ENCODE measurements at regions not wholly inside any gene's neighbourhood (a gene's known extent, or its start where the extent isn't known, plus 50 kb on each side); places are given as distances from the start of the nearest gene placed in this dataset.
"Not testable (repeated sequence)": the region's sequence is repeated elsewhere in the genome, so short reads cannot be mapped to it uniquely, and the experiment has no call there.

DNA sequence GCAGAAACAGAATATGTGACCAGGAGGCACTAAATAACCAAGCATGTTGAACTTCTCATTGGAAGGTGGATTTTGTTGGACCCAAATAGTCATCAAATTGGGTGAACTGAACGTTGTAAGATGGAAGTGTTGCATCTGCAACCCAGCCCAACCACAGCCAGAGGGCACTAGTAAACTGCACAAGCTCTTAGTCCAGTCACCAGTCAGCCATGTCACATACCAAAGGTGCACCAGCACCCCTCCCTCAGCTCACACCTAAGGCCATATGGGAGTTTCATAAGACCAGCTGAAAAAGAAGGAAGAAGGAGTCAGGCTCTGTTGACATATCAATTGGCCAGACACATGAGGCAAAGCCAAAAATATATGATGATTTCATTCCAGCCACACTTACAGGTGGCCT is 481.7 kb upstream of the NR5A2 start:
- DNase-seq (ENCODE audit: low spot score in 2 of 2) (no peak), ATAC-seq (no peak)
- H3K9me3 Mint-ChIP-seq = peaks cover 0 to 8% of the 10 kb centered on the region in 2 donors
- H3K27ac Mint-ChIP-seq = no peak overlapping the region
- no peaks in the 10 kb centered on the region for H3K36me3 Mint-ChIP-seq

DNA sequence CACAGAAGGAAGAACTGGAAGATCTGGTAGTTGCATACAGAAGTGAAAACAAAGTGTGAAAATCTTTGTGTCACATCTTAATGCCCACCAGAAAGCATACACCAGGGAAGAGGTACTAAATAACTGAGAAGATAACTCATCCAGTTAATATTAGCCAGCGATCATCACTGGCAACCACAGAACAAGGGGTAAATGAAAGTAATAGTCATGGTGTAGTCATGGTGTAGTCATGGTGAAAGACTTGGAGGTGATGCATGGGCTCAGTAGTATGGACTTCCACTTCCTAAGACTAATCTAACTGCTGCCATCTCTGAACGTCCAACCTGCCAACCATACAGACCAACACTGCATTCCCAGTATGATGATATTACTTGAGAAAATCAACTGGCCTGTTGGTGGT is 481.2 kb upstream of the NR5A2 start:
- no peak for DNase-seq (ENCODE audit: low spot score in 2 of 2)
- Mint-ChIP-seq H3K27ac (no peak overlapping the region), H3K36me3 (no peaks in the 10 kb centered on the region), H3K9me3 (peaks cover 0 to 6% of the 10 kb centered on the region in 2 donors)
- peak; percentile 52 to 56 for ATAC-seq

DNA sequence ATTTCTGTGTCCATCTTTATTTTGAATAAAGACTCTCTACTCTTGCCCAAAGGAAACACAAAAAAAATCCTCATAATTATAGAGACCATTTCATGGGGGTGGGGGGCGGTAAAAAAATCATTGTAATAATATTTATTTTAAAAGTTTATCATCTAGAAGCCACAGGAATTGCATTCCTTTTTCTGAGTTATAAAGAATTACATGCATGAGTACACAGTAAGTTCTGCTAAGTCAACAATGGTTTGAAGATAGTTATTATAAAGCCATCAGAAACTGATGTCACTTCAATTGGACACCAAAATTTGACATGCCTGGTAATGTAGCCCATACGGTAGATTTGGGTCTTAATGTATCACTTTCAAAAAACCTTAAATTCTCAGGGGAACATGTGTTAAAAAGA is 478.1 kb upstream of the NR5A2 start:
- H3K9me3 Mint-ChIP-seq = peaks cover 0 to 6% of the 10 kb centered on the region in 2 donors
- no peak overlapping the region for H3K27ac Mint-ChIP-seq
- no peak for ATAC-seq
- no peak for DNase-seq (ENCODE audit: low spot score in 2 of 2)
- no peaks in the 10 kb centered on the region for H3K36me3 Mint-ChIP-seq

DNA sequence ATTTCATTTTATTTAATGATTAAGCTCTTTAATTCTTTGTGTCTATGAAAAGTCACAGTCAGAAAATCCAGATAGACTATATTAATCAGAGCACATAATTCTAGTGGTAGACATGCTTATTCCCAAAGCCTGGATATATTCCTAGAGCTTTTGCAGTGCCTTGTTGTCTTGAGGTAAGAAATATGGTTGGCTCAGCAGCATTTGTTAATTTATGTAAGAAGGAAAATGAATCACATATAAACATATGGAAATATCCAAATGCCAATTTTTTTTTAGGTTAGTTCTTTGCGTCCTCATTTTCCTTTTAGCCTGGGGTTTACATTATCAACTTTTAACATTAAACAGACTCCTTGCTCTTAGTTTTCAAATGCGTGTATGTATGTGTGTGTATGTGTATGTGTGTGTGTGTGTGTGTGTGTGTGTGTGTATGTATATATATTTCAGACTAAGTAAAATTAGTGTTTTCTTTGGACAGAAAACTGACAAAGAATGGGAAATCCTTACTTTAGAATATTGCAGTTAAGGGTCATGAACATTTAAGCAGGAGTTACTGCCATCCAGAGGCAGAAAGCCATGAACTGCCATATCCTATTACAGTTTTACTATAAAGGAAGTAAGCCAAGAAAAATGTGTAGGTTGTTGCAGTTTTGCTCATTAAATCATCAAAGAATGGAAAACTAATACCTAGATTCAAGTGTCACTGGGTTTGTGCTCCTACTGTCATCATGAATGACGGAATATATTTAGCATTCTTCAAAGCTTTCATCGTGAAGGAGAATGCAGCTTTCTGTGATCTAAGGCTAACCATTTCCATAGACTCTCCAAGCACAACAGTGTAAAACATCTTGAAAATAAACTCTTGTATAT is 477.1 kb upstream of the NR5A2 start:
- H3K9me3 Mint-ChIP-seq = peaks cover 0 to 6% of the 10 kb centered on the region in 2 donors
- DNase-seq (ENCODE audit: low spot score in 2 of 2) = no peak
- H3K27ac Mint-ChIP-seq = no peak overlapping the region
- no peaks in the 10 kb centered on the region for H3K36me3 Mint-ChIP-seq
- ATAC-seq = peak in 1 of 2 donors; percentile 72

DNA sequence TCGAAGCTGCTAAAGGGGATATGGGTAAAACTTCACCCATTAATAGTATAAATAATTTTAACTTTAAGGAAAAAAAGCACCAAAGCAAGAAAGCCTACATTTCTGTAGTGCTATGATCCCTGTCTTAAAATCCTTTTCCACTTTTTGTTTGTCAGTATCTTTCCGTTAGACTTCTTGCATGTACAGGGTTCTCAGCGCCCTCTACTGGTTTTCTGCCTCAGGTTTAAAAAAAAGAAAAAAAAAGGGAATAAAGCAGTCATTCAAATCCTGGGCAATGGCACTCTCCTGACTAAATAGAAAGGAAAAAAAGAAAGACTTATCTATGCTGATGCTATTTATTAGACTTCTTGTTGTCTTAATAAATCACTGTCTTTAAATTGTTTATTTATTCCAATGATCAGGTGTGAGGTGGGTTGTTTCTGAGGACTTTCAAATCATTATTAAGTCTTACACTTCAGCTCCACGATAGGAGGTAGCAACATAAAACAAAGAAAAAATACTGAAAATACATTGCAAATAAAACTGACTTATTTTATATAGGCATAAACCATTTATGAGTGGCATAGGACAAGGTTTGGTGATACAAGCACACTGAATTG is 475.4 kb upstream of the NR5A2 start:
- Mint-ChIP-seq H3K9me3 (no peaks in the 10 kb centered on the region), H3K36me3 (no peaks in the 10 kb centered on the region), H3K27ac (no peak overlapping the region)
- DNase-seq (ENCODE audit: low spot score in 2 of 2) = peak in 1 of 2 donors; percentile 49
- ATAC-seq = no peak

DNA sequence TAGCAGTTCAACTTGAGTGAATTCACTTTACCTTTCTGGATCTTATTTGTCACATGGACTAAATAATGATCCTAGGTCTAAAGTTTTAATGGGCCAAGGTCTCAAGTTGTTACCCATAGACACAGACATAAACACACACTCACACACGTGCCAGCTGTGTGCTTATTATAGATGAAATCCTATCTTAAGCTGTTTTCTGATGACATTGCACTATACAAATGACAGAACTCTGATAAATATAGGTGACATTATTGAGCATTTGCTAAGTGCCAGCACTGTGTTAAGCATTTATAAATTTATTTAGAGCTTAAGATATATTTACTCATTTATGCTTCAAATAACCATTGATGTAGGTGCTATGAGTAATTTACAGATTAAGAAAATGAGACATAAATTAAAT is 474.4 kb upstream of the NR5A2 start:
- DNase-seq (ENCODE audit: low spot score in 2 of 2) = no peak
- ATAC-seq = no peak
- H3K36me3 Mint-ChIP-seq = no peaks in the 10 kb centered on the region
- H3K27ac Mint-ChIP-seq = no peak overlapping the region
- H3K9me3 Mint-ChIP-seq = no peaks in the 10 kb centered on the region

DNA sequence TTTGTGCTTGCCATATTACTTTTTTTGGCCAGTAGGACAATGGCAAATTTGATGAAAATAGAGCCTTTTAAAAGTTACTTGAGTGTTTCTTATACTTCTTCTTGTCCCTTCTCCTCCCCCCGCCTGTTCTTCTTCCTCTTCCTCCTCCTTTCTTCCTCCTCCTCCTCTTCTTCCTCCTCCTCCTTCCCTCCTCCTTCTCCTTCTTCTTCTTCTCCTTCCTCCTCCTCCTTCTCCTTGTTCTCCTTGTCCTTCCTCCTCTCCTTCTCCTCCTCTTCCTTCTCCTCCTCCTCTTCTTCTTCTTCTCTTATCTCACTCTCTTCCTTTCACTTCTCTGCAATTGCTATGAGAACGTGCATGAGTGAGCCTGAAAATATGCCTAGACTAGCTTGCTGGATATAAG is 466.2 kb upstream of the NR5A2 start:
- H3K36me3 Mint-ChIP-seq = no peaks in the 10 kb centered on the region
- no peak overlapping the region for H3K27ac Mint-ChIP-seq
- no peaks in the 10 kb centered on the region for H3K9me3 Mint-ChIP-seq
- ATAC-seq = no peak
- DNase-seq (ENCODE audit: low spot score in 2 of 2) = no peak

DNA sequence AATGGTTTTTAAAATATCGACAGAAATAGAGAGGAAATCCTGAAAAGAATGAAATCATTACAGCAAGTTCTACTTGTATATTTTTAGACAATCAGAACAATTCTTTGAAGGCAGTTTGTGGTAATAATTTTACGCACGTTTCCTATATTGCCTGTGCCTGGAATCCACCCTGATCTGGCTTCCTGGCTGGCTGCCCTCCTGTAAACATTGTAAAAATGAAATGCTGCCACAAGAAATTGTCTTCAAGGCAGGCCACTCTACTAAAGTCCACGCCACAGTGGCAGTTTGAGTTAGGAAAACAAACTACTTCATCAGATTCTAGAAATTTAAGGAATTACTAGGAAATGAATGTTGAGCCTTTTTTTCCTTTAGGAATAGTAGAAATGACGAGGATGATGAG is 454.5 kb upstream of the NR5A2 start:
- DNase-seq (ENCODE audit: low spot score in 2 of 2) (no peak), ATAC-seq (no peak)
- Mint-ChIP-seq H3K36me3 (no peaks in the 10 kb centered on the region), H3K27ac (no peak overlapping the region), H3K9me3 (no peaks in the 10 kb centered on the region)

DNA sequence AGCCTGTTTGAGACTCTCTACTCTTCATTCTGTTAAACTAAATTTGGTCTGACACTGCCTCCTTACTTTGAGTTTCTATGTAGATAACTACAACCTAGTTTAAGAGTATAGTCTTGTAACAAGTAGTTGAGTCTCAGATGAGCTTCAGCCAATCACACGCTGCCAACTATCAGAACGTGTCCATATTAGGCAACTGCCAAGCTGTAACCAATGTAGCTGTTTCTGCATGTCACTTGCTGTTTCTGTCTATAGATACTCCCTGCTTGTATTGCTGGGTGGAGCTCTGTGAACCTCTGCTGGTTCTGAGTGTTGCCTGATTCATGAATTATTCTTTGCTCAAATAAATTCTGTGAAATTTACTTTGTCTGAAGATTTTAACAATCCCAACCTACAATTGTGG is 452.6 kb upstream of the NR5A2 start:
- ATAC-seq = no peak
- no peaks in the 10 kb centered on the region for H3K9me3 Mint-ChIP-seq
- H3K36me3 Mint-ChIP-seq = no peaks in the 10 kb centered on the region
- H3K27ac Mint-ChIP-seq = no peak overlapping the region
- no peak for DNase-seq (ENCODE audit: low spot score in 2 of 2)

DNA sequence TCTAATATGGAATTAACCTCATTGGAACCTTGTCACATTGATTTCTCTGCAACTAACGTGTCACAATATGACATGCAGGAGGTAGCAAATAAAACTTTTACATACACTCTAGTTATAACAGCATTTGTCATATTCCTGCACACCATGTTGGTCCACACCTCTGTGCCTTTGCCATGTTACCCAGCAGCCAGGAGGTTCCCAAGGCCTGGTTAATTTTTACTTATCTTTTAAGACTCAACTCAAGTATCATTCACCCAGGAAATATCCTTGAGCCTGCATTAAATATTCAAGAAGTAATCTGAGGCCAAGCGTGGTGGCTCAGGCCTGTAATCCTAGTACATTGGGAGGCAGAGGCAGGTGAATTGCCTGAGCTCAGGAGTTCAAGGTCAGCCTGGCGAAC is 447.2 kb upstream of the NR5A2 start:
- Mint-ChIP-seq H3K9me3 (no peaks in the 10 kb centered on the region), H3K27ac (no peak overlapping the region), H3K36me3 (no peaks in the 10 kb centered on the region)
- ATAC-seq (no peak), DNase-seq (ENCODE audit: low spot score in 2 of 2) (no peak)

DNA sequence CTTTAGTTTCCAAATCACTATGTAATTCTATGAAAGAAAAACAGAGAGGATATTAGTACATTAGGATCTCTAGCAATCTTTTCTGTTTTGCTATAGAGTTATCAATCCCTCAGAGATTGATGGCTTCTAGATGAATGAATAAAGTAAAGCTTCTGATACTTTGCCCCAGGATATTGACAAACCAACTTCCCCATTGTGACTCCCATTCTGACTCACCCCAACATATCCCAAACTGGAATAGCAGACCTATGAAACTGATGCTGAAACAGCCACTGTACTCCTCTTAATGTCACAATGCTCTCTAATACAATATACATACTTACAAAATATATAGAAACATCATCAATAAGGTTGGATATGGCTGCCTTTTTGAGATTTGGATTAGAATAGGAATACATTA is 442.1 kb upstream of the NR5A2 start:
- Mint-ChIP-seq H3K9me3 (no peaks in the 10 kb centered on the region), H3K27ac (no peak overlapping the region), H3K36me3 (no peaks in the 10 kb centered on the region)
- no peak for DNase-seq (ENCODE audit: low spot score in 2 of 2)
- ATAC-seq = no peak

DNA sequence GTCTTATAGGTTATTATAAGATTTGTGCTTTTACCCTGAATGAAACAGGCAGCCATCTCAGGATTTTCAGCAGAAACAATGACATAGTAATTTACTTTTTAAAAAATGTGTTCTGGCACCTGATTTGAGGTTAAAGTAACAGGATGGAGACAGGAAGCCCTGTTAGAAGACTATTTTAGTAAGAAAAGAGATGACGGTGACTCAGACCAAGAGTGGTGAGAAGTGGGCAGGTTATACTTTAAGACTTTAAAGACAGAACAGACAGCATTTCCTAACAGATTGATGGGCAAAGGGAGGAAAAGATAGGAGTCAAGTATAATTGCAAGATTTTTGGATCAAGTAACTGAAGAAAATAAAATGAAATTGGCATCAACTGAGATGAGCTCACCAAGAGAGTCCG is 436.8 kb upstream of the NR5A2 start:
- DNase-seq (ENCODE audit: low spot score in 2 of 2) (no peak), ATAC-seq (peak in 1 of 2 donors; percentile 63)
- Mint-ChIP-seq H3K27ac (no peak overlapping the region), H3K36me3 (no peaks in the 10 kb centered on the region), H3K9me3 (no peaks in the 10 kb centered on the region)

DNA sequence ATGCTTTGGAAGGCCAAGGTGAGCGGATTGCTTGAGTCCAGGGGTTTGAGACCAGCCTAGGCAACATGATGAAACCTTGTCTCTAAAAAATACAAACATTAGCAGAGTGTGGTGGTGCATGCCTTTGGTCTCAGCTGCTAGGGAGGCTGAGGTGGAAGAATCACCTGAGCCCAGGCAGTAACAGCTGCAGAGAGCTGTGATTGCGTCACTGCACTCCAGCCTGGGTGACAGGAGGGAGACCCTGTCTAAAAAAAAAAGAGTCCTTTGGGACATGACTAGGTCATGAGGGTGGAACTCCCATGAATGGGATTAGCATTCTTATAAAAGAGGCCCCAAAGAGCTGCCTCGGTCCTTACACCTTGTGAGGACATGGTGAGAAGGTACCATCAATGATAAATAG is 436.0 kb upstream of the NR5A2 start:
- no peak for DNase-seq (ENCODE audit: low spot score in 2 of 2)
- ATAC-seq = no peak
- H3K9me3 Mint-ChIP-seq = no peaks in the 10 kb centered on the region
- no peak overlapping the region for H3K27ac Mint-ChIP-seq
- H3K36me3 Mint-ChIP-seq = no peaks in the 10 kb centered on the region

DNA sequence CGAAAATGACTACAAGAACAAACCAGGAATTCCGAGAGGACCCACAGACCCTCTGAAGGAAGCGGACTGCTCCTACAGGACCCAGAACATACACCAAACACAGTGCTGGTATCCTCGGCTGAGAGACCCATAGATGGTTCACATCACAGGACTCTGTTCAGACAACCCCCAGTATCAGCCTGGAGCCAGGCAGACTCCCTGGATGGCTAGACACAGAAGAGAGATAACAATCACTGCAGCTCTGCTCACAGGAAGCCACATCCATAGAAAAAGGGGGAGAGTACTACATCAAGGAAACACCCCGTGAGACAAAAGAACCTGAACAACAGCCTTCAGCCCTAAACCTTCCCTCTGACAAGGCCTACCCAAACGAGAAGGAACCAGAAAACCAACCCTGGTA is 434.0 kb upstream of the NR5A2 start:
- Mint-ChIP-seq H3K27ac (no peak overlapping the region), H3K9me3 (peaks cover 3 to 7% of the 10 kb centered on the region in 2 donors), H3K36me3 (no peaks in the 10 kb centered on the region)
- no peak for ATAC-seq
- DNase-seq (ENCODE audit: low spot score in 2 of 2) = no peak

DNA sequence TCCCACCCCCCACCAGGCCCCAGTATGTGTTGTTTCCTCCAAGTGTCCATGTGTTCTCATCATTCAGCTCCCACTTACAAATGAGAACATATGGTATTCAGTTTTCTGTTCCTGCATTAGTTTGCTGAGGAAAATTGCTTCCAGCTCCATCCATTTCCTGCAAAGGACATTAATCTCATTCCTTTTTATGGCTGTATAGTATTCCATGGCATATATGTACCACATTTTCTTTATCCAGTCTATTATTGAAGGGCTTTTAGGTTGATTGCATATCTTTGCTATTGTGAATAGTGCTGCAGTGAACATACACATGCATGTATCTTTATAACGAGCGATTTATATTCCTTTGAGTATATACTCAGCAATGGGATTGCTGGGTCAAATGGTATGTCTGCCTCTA is 431.1 kb upstream of the NR5A2 start:
- DNase-seq (ENCODE audit: low spot score in 2 of 2) = not testable (repeated sequence)

DNA sequence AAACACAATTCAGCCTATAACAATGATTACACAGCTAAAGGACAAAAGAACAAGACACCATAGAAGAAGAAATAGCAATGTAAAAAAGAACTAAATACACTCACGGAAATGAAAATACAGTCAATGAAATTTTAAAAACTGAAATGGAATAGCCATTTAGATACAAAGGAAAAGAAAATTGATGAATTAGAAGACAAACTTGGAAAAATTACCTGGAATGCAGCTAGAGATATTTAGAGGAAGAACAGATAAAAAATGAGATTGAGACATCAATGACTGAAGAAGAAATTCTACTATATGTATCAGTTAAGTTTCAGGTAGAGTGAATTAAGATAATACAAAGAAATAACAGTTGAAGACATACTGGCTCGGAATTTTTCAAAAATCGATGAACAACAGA is 430.4 kb upstream of the NR5A2 start:
- Mint-ChIP-seq H3K9me3 (peaks cover 17 to 19% of the 10 kb centered on the region in 2 donors), H3K27ac (no peak overlapping the region), H3K36me3 (peaks cover 1 to 6% of the 10 kb centered on the region in 2 donors)
- ATAC-seq = no peak
- DNase-seq (ENCODE audit: low spot score in 2 of 2) = no peak

More for the DNA sequence above, 431.1 kb upstream of the NR5A2 start:
- H3K27ac Mint-ChIP-seq, ATAC-seq, H3K36me3 Mint-ChIP-seq: not testable (repeated sequence)
- peaks cover 12 to 13% of the 10 kb centered on the region in 2 donors for H3K9me3 Mint-ChIP-seq

DNA sequence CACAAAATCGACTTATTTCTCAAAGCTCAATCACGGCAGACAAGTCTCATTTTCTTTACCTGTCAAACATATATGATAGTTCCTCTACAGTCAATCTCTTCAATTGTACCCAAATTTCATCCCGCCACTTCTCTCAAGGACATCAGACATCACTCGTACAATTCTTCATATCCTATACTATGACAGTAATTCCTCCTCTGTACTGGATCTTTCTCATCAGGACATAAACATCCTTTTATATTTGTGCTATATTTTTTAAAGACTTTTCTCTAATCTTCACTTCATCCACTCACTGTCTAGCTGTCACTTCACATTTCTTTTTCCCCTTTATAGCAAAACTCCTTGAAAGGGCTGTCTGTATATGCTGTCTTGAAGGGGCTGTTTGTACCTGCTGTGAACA is 419.1 kb upstream of the NR5A2 start:
- DNase-seq (ENCODE audit: low spot score in 2 of 2) (no peak), ATAC-seq (no peak)
- no peaks in the 10 kb centered on the region for H3K36me3 Mint-ChIP-seq
- peaks cover 0 to 5% of the 10 kb centered on the region in 2 donors for H3K9me3 Mint-ChIP-seq
- H3K27ac Mint-ChIP-seq = no peak overlapping the region

All from activated naive CD4-positive, alpha-beta T cell treated with anti-CD3 and anti-CD28 coated beads, Interleukin-2, amount 50 U/mL, for 72 hours (primary cell).